ENCODE measurements at regions not wholly inside any gene's neighbourhood (a gene's known extent, or its start where the extent isn't known, plus 50 kb on each side); places are given as distances from the start of the nearest gene placed in this dataset.

- no TSS peak for BruUV-seq (replicated peaks)
- intact Hi-C loops (cut with micrococcal nuclease; ENCODE audit: unreplicated experiment): no loop called here
- Histone ChIP-seq H3K9me3 (replicated peaks; ENCODE audit: control insufficient read depth, insufficient read depth, low read length) (peaks cover 4% of the 10 kb centered on the region; the same call in 1 of the 3 replicates), H3K36me3 (ENCODE audit: control insufficient read depth in 2 of 2, insufficient read depth in 2 of 2, low read length in 1 of 2) (no peaks in the 10 kb centered on the region), H4K20me1 (ENCODE audit: control insufficient read depth, insufficient read depth) (no peaks in the 10 kb centered on the region), H2AFZ (ENCODE audit: control insufficient read depth, low read depth, low read length) (no peak overlapping the region), H3K4me3 (no peak overlapping the region), H3K27me3 (replicated peaks in 1 of 2; ENCODE audit: control insufficient read depth in 2 of 2, insufficient read depth in 2 of 2, low read length in 1 of 2) (0 out of 4 replicates have a peak, but pooled peaks cover 0 to 3% of the 10 kb centered on the region in 2 experiments), H3K79me2 (ENCODE audit: control insufficient read depth, insufficient read depth, low read length) (no peaks in the 10 kb centered on the region), H3K4me1 (ENCODE audit: control insufficient read depth, insufficient read depth, low read length) (no peaks in the 10 kb centered on the region), H3K4me2 (ENCODE audit: control insufficient read depth, insufficient read depth) (no peak overlapping the region), H3K27ac (ENCODE audit: control insufficient read depth, insufficient read depth) (no peak overlapping the region), H3K9ac (ENCODE audit: control insufficient read depth, insufficient read depth, low read length) (no peak overlapping the region)
- ChIA-PET CTCF (no interaction called here), SMC1A (ENCODE audit: uncharacterized antibody, unreplicated experiment) (no interaction called here), RAD21 (ENCODE audit: unreplicated experiment) (no interaction called here), POLR2A (no interaction called here)
- in situ Hi-C loops (cut with MboI): no loop called here
- 20% methylated on average over 7 of the region's 7 CpGs for WGBS (ENCODE audit: insufficient coverage, insufficient replicate concordance, low lambda C conversion rate, missing lambda C conversion rate)
- FAIRE-seq (no peak), DNase-seq (ENCODE audit: low read depth, low spot score) (no peak), ATAC-seq (no peak)
- no peak for TF ChIP-seq IRF5 (IDR thresholded peaks at IDR 0.05; ENCODE audit: borderline replicate concordance)
- no peak for TF ChIP-seq SRF (IDR thresholded peaks at IDR 0.05; ENCODE audit: low read depth in 2 of 2, low read length in 2 of 2)
- no peak for TF ChIP-seq TBL1XR1 (IDR thresholded peaks at IDR 0.05; ENCODE audit: low read depth, low read length)
- no peak for TF ChIP-seq REST (IDR thresholded peaks at IDR 0.05; ENCODE audit: low read depth, low read length)
- no peak for TF ChIP-seq RELB (IDR thresholded peaks at IDR 0.05; ENCODE audit: low read depth)
- no peak for TF ChIP-seq BHLHE40 (IDR thresholded peaks at IDR 0.05; ENCODE audit: borderline replicate concordance in 1 of 2, low read depth in 2 of 2, low read length in 1 of 2)
- TF ChIP-seq NFIC (IDR thresholded peaks at IDR 0.05; ENCODE audit: low read depth, low read length): no peak
- no peak for TF ChIP-seq CREB1 (IDR thresholded peaks at IDR 0.05; ENCODE audit: low read depth)
- no peak for TF ChIP-seq CBX5 (IDR thresholded peaks at IDR 0.05; ENCODE audit: low read depth)
- TF ChIP-seq IRF3 (IDR thresholded peaks at IDR 0.05): no peak
Observed at GRCh38 chr4:26015133-26015651, 101.2 kb downstream of the SMIM20 start.
